ENCODE measurements at regions not wholly inside any gene's neighbourhood (a gene's known extent, or its start where the extent isn't known, plus 50 kb on each side); places are given as distances from the start of the nearest gene placed in this dataset.
"Not testable (repeated sequence)": the region's sequence is repeated elsewhere in the genome, so short reads cannot be mapped to it uniquely, and the experiment has no call there.

GRCh38 chr2:55124682-55125081, 74.4 kb upstream of the RTN4 start:
- DNase-seq (ENCODE audit: low read depth in 2 of 2) = not testable (repeated sequence)

- DNase-seq (ENCODE audit: low read depth in 2 of 2) = no peak
Measured at GRCh38 chr2:55123851-55124269, 73.6 kb upstream of the RTN4 start.

GRCh38 chr2:55120634-55121359, 70.5 kb upstream of the RTN4 start:
- peak in 1 of 2 experiments; percentile 55 for DNase-seq (ENCODE audit: low read depth in 2 of 2)

- no peak for DNase-seq (ENCODE audit: low read depth in 2 of 2)
Measured at GRCh38 chr2:55119711-55120487, 69.6 kb upstream of the RTN4 start.

- DNase-seq (ENCODE audit: low read depth in 2 of 2) = no peak
Measured at GRCh38 chr2:55118643-55119083, 68.4 kb upstream of the RTN4 start.

- DNase-seq (ENCODE audit: low read depth in 2 of 2) = no peak
Measured at GRCh38 chr2:55116966-55117365, 66.7 kb upstream of the RTN4 start.

GRCh38 chr2:55116598-55116964, 66.3 kb upstream of the RTN4 start:
- no peak for DNase-seq (ENCODE audit: low read depth in 2 of 2)

GRCh38 chr2:55115761-55116597, 65.7 kb upstream of the RTN4 start:
- no peak for DNase-seq (ENCODE audit: low read depth in 2 of 2)

- no peak for DNase-seq (ENCODE audit: low read depth in 2 of 2)
Measured at GRCh38 chr2:55114597-55114996, 64.3 kb upstream of the RTN4 start.

- no peak for DNase-seq (ENCODE audit: low read depth in 2 of 2)
Measured at GRCh38 chr2:55114082-55114481, 63.8 kb upstream of the RTN4 start.

- no peak for DNase-seq (ENCODE audit: low read depth in 2 of 2)
Measured at GRCh38 chr2:55112229-55113031, 62.2 kb upstream of the RTN4 start.

- DNase-seq (ENCODE audit: low read depth in 2 of 2) = peak; percentile 68 to 76
Measured at GRCh38 chr2:55111570-55112228, 61.4 kb upstream of the RTN4 start.

GRCh38 chr2:55111230-55111569, 60.9 kb upstream of the RTN4 start:
- DNase-seq (ENCODE audit: low read depth in 2 of 2) = no peak

GRCh38 chr2:55109219-55109891, 59.1 kb upstream of the RTN4 start:
- DNase-seq (ENCODE audit: low read depth in 2 of 2) = no peak

- DNase-seq (ENCODE audit: low read depth in 2 of 2) = no peak
Measured at GRCh38 chr2:55108456-55109160, 58.4 kb upstream of the RTN4 start.

GRCh38 chr2:55107436-55107835, 57.2 kb upstream of the RTN4 start:
- no peak for DNase-seq (ENCODE audit: low read depth in 2 of 2)

- no peak for DNase-seq (ENCODE audit: low read depth in 2 of 2)
Measured at GRCh38 chr2:55106148-55106547, 55.9 kb upstream of the RTN4 start.

- no peak for DNase-seq (ENCODE audit: low read depth in 2 of 2)
Measured at GRCh38 chr2:55105456-55105855, 55.2 kb upstream of the RTN4 start.

GRCh38 chr2:55103046-55103445, 52.8 kb upstream of the RTN4 start:
- DNase-seq (ENCODE audit: low read depth in 2 of 2) = peak in 1 of 2 experiments; percentile 44
